MCF 10A (cell line): ENCODE measurements at regions not wholly inside any gene's neighbourhood (a gene's known extent, or its start where the extent isn't known, plus 50 kb on each side); places are given as distances from the start of the nearest gene placed in this dataset.
"Not testable (repeated sequence)": the region's sequence is repeated elsewhere in the genome, so short reads cannot be mapped to it uniquely, and the experiment has no call there.

Source experiments
- BruUV-seq: library from RNA; stranded (reverse); fragments of 400-500 nt; replicated peaks from 2 replicates; lab custom pipeline; 2021; lab: Mats Ljungman, UMichigan
- CTCF ChIA-PET: fragments of 300-600 bp; sonication (Branson Sonifier 250); formaldehyde crosslinking; extraction: SDS; loops from one replicate; lab custom pipeline; 2021; ENCODE audit warnings: antibody characterized with exemption, inconsistent platforms; lab: Yijun Ruan, JAX
- POLR2A ChIA-PET: fragments of 300-600, 350-650 bp; sonication (Branson Sonifier 250); formaldehyde crosslinking; extraction: SDS; loops from one replicate; lab custom pipeline; 2020; ENCODE audit warnings: antibody characterized with exemption, inconsistent platforms; lab: Yijun Ruan, JAX
- DNase-seq: peaks from one replicate; pipeline ENCODE4 v3.0.0-alpha.2; 2018; ENCODE audit not compliant: unreplicated experiment
- H3K27ac Mint-ChIP-seq: one replicate; pipeline ENCODE4 v1.8.0; 2022; ENCODE audit warnings: mild to moderate bottlenecking, low read depth, mixed read lengths; ENCODE audit not compliant: unreplicated experiment
- H3K27me3 Mint-ChIP-seq: one replicate; pipeline ENCODE4 v1.8.0; 2022; ENCODE audit warnings: mixed read lengths; ENCODE audit not compliant: insufficient read depth, unreplicated experiment
- H3K36me3 Mint-ChIP-seq: one replicate; pipeline ENCODE4 v1.8.0; 2022; ENCODE audit warnings: mild to moderate bottlenecking, moderate library complexity, mixed read lengths; ENCODE audit not compliant: insufficient read depth, unreplicated experiment
- H3K4me1 Mint-ChIP-seq: one replicate; pipeline ENCODE4 v1.8.0; 2022; ENCODE audit warnings: mixed read lengths; ENCODE audit not compliant: insufficient read depth, unreplicated experiment
- H3K4me3 Mint-ChIP-seq: one replicate; pipeline ENCODE4 v1.8.0; 2022; ENCODE audit warnings: mild to moderate bottlenecking, moderate library complexity, mixed read lengths; ENCODE audit not compliant: unreplicated experiment
- H3K9me3 Mint-ChIP-seq: one replicate; pipeline ENCODE4 v1.8.0; 2022; ENCODE audit warnings: mixed read lengths; ENCODE audit not compliant: unreplicated experiment
- CTCF ChIP-seq: fragments of 200-600 bp; IDR thresholded peaks from one replicate; pipeline ENCODE4 v1.8.0; 2022; ENCODE audit warnings: antibody characterized with exemption, mild to moderate bottlenecking; ENCODE audit not compliant: unreplicated experiment
- intact Hi-C: fragments of 100-400 bp; cut with micrococcal nuclease; formaldehyde crosslinking; loops from 2 replicates; pipeline ENCODE4 v1.14.1; 2022

- Mint-ChIP-seq H3K27ac (no peak overlapping the region), H3K36me3 (no peaks in the 10 kb centered on the region), H3K9me3 (no peaks in the 10 kb centered on the region), H3K4me1 (peaks cover 8% of the 10 kb centered on the region), H3K4me3 (no peak overlapping the region), H3K27me3 (no peaks in the 10 kb centered on the region)
- ChIA-PET CTCF (no interaction called here), POLR2A (no interaction called here)
- no TSS peak for BruUV-seq
- TF ChIP-seq CTCF, result no peak
- peak; percentile 30 for DNase-seq
- intact Hi-C loops, result no loop called here
These were observed 1304.2 kb upstream of the ADGRL4 start for GRCh38 chr1:80310703-80311245.

GRCh38 chr1:80305466-80305865 lies 1298.9 kb upstream of the ADGRL4 start:
- no peak overlapping the region for H3K27ac Mint-ChIP-seq
- no TSS peak for BruUV-seq
- H3K36me3 Mint-ChIP-seq, result no peaks in the 10 kb centered on the region
- TF ChIP-seq CTCF, result no peak
- H3K4me1 Mint-ChIP-seq, result peaks cover 5% of the 10 kb centered on the region
- no peak overlapping the region for H3K4me3 Mint-ChIP-seq
- no peaks in the 10 kb centered on the region for H3K9me3 Mint-ChIP-seq
- intact Hi-C loops, result no loop called here
- DNase-seq, result no peak
- ChIA-PET POLR2A (interaction anchor here (0.5 kb wide), 1 partner anchor 39 kb away, joined by 3 read pairs; no protein-coding TSS in a partner anchor), CTCF (no interaction called here)
- H3K27me3 Mint-ChIP-seq, result no peaks in the 10 kb centered on the region

GRCh38 chr1:80293818-80294217 lies 1287.3 kb upstream of the ADGRL4 start:
- no peak for DNase-seq
- Mint-ChIP-seq H3K36me3 (no peaks in the 10 kb centered on the region), H3K9me3 (no peaks in the 10 kb centered on the region), H3K27me3 (no peaks in the 10 kb centered on the region), H3K27ac (no peak overlapping the region), H3K4me1 (no peaks in the 10 kb centered on the region), H3K4me3 (no peak overlapping the region)
- BruUV-seq, result no TSS peak
- CTCF ChIA-PET, result no interaction called here
- POLR2A ChIA-PET, result no interaction called here
- intact Hi-C loops, result no loop called here
- TF ChIP-seq CTCF, result no peak

- H3K27ac Mint-ChIP-seq, intact Hi-C loops, H3K4me3 Mint-ChIP-seq, H3K4me1 Mint-ChIP-seq, POLR2A ChIA-PET, CTCF ChIA-PET, DNase-seq, H3K9me3 Mint-ChIP-seq, H3K36me3 Mint-ChIP-seq, H3K27me3 Mint-ChIP-seq, BruUV-seq: not testable (repeated sequence)
These were observed 1282.2 kb upstream of the ADGRL4 start for GRCh38 chr1:80288750-80289149.

- ChIA-PET CTCF (no interaction called here), POLR2A (no interaction called here)
- Mint-ChIP-seq H3K4me1 (no peaks in the 10 kb centered on the region), H3K9me3 (no peaks in the 10 kb centered on the region), H3K27ac (no peak overlapping the region), H3K36me3 (no peaks in the 10 kb centered on the region), H3K27me3 (no peaks in the 10 kb centered on the region), H3K4me3 (no peak overlapping the region)
- no peak for TF ChIP-seq CTCF
- DNase-seq, result no peak
- intact Hi-C loops, result no loop called here
- BruUV-seq, result no TSS peak
These were observed 1276.0 kb upstream of the ADGRL4 start for GRCh38 chr1:80282536-80282935.
